HG03103 (cell line): ENCODE measurements at regions not wholly inside any gene's neighbourhood (a gene's known extent, or its start where the extent isn't known, plus 50 kb on each side); places are given as distances from the start of the nearest gene placed in this dataset.

ENCODE experiments used
- ATAC-seq: cut with Tn5 transposase; IDR thresholded peaks from one replicate; pipeline ENCODE4 v1.9.1; 2021; ENCODE audit warnings: low read depth; ENCODE audit not compliant: unreplicated experiment

- no peak for ATAC-seq
Measured at GRCh38 chr3:176933704-176934103, 263.6 kb downstream of the TBL1XR1 start.

- no peak for ATAC-seq
Measured at GRCh38 chr3:176932433-176932832, 264.8 kb downstream of the TBL1XR1 start.

- no peak for ATAC-seq
Measured at GRCh38 chr3:176931991-176932390, 265.3 kb downstream of the TBL1XR1 start.

GRCh38 chr3:176930942-176931341 is 266.3 kb downstream of the TBL1XR1 start:
- no peak for ATAC-seq

- no peak for ATAC-seq
Measured at GRCh38 chr3:176928582-176928931, 268.7 kb downstream of the TBL1XR1 start.

GRCh38 chr3:176927706-176928581 is 269.3 kb downstream of the TBL1XR1 start:
- ATAC-seq = no peak

GRCh38 chr3:176927280-176927679 is 270.0 kb downstream of the TBL1XR1 start:
- no peak for ATAC-seq

- ATAC-seq = no peak
Measured at GRCh38 chr3:176926688-176927087, 270.6 kb downstream of the TBL1XR1 start.

GRCh38 chr3:176926034-176926433 is 271.2 kb downstream of the TBL1XR1 start:
- no peak for ATAC-seq

GRCh38 chr3:176920766-176921160 is 276.5 kb downstream of the TBL1XR1 start:
- no peak for ATAC-seq

- no peak for ATAC-seq
Measured at GRCh38 chr3:176919836-176920765, 277.2 kb downstream of the TBL1XR1 start.

GRCh38 chr3:176916777-176917176 is 280.5 kb downstream of the TBL1XR1 start:
- no peak for ATAC-seq

- ATAC-seq = no peak
Measured at GRCh38 chr3:176914764-176915163, 282.5 kb downstream of the TBL1XR1 start.

GRCh38 chr3:176911579-176911978 is 285.7 kb downstream of the TBL1XR1 start:
- ATAC-seq = no peak

GRCh38 chr3:176909044-176909443 is 288.2 kb downstream of the TBL1XR1 start:
- ATAC-seq = no peak

GRCh38 chr3:176906046-176906905 is 291.0 kb downstream of the TBL1XR1 start:
- ATAC-seq = no peak

- ATAC-seq = no peak
Measured at GRCh38 chr3:176905331-176905730, 292.0 kb downstream of the TBL1XR1 start.

- ATAC-seq = no peak
Measured at GRCh38 chr3:176904506-176904905, 292.8 kb downstream of the TBL1XR1 start.

GRCh38 chr3:176896640-176897039 is 300.6 kb downstream of the TBL1XR1 start:
- ATAC-seq = no peak

- no peak for ATAC-seq
Measured at GRCh38 chr3:176896165-176896564, 301.1 kb downstream of the TBL1XR1 start.

- no peak for ATAC-seq
Measured at GRCh38 chr3:176879710-176880109, 317.6 kb downstream of the TBL1XR1 start.
